Cardiac muscle cell (in vitro differentiated cells and primary cell): ENCODE measurements at regions not wholly inside any gene's neighbourhood (a gene's known extent, or its start where the extent isn't known, plus 50 kb on each side); places are given as distances from the start of the nearest gene placed in this dataset.

Source experiments
- DNase-seq, 2 donors: peaks; one replicate each; pipeline versions ENCODE4 v3.0.0 to v3.0.0-alpha.2; 2010 to 2017; ENCODE audit warnings: low read depth in 1 of 2, low spot score in 1 of 2
- H3K27ac ChIP-seq: fragments of 200-600 bp; sonication (generic); 2 replicates; pipeline ENCODE4 v1.5.1; 2016
- H3K27me3 ChIP-seq: fragments of 200-600 bp; sonication (generic); 2 replicates; pipeline ENCODE4 v1.6.0; 2016; ENCODE audit warnings: control low read depth
- H3K36me3 ChIP-seq: fragments of 200-600 bp; sonication (generic); 2 replicates; pipeline ENCODE4 v1.5.1; 2016; ENCODE audit warnings: control low read depth
- H3K4me1 ChIP-seq: fragments of 200-600 bp; sonication (generic); 2 replicates; pipeline ENCODE4 v1.8.1; 2017; ENCODE audit warnings: low read depth, mild to moderate bottlenecking, mixed run types
- H3K4me3 ChIP-seq: fragments of 200-600 bp; sonication (generic); 2 replicates; pipeline ENCODE4 v1.5.1; 2016; ENCODE audit warnings: mild to moderate bottlenecking
- H3K9me3 ChIP-seq: fragments of 200-600 bp; sonication (generic); 2 replicates; pipeline ENCODE4 v1.5.1; 2017; ENCODE audit warnings: low read depth, mild to moderate bottlenecking, control low read depth
- TF ChIP-seq, protein P1 (sequence below): IDR thresholded peaks from 2 replicates; pipeline ENCODE4 v1.5.1; 2012; ENCODE audit warnings: low read depth, mild to moderate bottlenecking, low read length

DNA sequence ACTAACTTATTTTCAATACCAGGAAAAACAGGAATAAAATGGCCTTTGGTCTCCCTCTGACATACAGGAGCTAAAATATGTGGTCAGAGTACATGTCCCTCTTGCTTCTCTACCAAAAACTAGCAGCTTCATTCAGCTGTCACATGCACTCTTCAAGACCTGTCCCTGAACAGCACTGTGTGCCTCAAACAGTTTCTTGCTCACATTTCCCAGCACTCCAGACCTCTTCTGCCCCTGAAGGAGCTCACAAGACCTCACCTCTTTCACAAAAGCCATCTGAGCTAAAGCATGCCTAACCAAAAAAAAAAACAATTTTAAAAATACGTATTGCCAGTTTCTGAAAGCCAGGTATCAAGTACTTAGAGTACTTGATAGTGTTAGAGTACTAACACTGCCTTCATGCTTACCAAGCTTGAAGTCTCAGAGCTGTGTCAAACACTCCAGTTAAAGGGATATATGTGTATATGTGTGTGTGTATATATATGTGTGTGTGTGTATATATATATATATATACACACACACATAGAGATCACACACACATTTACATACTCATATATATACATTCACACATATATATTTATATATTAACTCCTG, 148.3 kb upstream of the POU3F2 start:
- DNase-seq, result no peak
- Histone ChIP-seq H3K27me3 (no peaks in the 10 kb centered on the region), H3K4me3 (no peak overlapping the region), H3K4me1 (no peaks in the 10 kb centered on the region), H3K36me3 (no peaks in the 10 kb centered on the region), H3K27ac (no peak overlapping the region), H3K9me3 (no peaks in the 10 kb centered on the region)
- TF ChIP-seq, protein P1, sequence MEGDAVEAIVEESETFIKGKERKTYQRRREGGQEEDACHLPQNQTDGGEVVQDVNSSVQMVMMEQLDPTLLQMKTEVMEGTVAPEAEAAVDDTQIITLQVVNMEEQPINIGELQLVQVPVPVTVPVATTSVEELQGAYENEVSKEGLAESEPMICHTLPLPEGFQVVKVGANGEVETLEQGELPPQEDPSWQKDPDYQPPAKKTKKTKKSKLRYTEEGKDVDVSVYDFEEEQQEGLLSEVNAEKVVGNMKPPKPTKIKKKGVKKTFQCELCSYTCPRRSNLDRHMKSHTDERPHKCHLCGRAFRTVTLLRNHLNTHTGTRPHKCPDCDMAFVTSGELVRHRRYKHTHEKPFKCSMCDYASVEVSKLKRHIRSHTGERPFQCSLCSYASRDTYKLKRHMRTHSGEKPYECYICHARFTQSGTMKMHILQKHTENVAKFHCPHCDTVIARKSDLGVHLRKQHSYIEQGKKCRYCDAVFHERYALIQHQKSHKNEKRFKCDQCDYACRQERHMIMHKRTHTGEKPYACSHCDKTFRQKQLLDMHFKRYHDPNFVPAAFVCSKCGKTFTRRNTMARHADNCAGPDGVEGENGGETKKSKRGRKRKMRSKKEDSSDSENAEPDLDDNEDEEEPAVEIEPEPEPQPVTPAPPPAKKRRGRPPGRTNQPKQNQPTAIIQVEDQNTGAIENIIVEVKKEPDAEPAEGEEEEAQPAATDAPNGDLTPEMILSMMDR, result no peak

DNA sequence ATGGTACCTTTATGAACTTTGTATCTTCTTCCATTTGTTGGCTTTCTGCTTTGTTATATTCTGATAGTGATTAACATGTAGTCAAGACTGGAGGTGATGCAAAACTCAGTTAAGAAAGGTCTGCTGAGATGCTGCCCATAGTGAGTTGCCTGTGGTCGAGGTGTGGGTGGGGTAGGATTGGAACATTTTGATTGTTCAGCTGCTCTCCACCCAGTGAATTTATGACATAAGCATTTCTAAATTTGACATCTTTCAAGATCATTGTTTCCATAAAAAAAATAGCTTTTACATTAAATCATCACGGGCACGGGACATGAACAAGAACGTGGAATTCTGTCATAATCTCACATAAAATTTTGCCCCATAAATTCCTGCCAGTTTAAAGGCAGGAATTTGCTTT, 146.6 kb upstream of the POU3F2 start:
- no peak for DNase-seq
- no peaks in the 10 kb centered on the region for H3K9me3 ChIP-seq
- TF ChIP-seq, protein P1, result no peak
- H3K4me1 ChIP-seq, result no peaks in the 10 kb centered on the region
- H3K27ac ChIP-seq, result no peak overlapping the region
- H3K27me3 ChIP-seq, result no peaks in the 10 kb centered on the region
- no peak overlapping the region for H3K4me3 ChIP-seq
- H3K36me3 ChIP-seq, result no peaks in the 10 kb centered on the region

DNA sequence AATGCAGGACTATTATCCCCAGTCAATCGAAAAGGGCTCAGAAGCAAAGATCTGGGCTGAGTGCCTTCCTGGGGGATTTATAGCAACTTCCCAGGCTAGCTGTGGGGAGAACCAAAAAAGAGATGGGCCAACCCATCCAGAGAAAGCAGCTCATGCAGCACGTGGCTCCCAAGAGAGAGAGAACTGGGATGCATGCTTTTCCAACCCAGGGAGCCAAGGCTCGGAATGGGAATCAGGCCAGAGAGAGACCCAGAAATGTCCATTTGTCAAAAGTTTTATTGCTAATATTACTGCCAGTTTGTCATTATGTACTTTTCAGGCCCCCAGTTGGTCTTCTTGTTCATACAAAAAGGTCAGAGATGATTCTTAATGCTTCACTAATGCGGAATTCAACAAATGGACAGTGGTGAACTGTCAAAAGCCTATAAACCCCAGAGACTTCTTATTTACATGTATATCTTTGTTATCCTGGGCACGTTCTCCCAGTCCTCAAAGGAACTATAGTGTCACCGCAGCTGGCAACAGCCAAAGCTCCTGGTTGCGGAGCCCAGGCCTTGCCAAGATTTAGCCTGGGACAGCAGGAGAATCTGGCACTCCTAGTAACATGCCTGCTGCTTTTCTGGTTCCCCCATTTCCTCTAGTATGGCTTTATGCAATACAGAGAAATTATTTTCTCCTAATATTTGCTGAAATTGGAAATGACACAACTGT, 139.1 kb upstream of the POU3F2 start:
- Histone ChIP-seq H3K36me3 (no peaks in the 10 kb centered on the region), H3K4me3 (no peak overlapping the region), H3K4me1 (no peaks in the 10 kb centered on the region), H3K27me3 (no peaks in the 10 kb centered on the region), H3K9me3 (no peaks in the 10 kb centered on the region), H3K27ac (no peak overlapping the region)
- TF ChIP-seq, protein P1, result no peak
- DNase-seq, result no peak

DNA sequence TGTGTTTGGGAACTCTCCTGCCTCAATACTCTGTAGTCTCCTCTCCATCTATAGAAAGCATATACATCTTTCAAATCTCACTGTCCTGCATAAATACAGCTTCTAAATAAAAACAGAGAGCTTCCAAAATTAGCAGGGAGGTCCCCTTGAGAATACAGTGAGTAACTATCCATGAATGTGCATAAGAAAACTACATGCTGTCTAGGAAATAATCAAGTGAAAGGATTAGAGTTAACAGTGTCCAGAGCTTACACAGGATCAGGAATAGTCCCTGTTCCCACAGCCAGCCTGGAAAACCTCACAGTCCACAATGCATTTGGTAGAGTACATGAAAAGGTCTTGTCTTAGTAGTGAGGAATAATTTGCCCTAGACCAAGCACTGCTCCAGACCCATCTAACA, 123.0 kb upstream of the POU3F2 start:
- Histone ChIP-seq H3K36me3 (no peaks in the 10 kb centered on the region), H3K4me1 (no peaks in the 10 kb centered on the region), H3K9me3 (no peaks in the 10 kb centered on the region), H3K4me3 (no peak overlapping the region), H3K27ac (no peak overlapping the region), H3K27me3 (no peaks in the 10 kb centered on the region)
- TF ChIP-seq, protein P1, result no peak
- DNase-seq, result no peak

DNA sequence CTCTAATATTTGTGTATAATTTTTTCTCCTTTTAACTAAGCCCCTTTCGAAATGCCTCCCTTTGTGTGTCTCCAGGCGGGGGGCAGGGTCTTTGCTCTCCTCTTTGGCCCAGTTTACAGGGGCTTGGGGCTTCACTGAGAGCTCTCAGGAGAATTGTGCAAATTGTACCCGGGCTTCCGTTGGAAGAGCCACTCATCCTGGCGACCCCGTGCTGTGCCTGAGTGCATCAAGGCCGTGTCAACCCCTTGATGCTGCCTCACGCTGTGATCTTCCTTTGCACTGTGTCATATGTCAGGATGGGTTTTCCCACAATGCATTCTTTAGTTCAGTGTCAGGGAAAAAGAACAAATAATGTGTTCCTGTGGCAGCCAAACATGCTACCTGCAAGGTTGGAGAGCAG, 118.0 kb upstream of the POU3F2 start:
- Histone ChIP-seq H3K4me1 (no peaks in the 10 kb centered on the region), H3K9me3 (no peaks in the 10 kb centered on the region), H3K27me3 (no peaks in the 10 kb centered on the region), H3K36me3 (no peaks in the 10 kb centered on the region), H3K27ac (no peak overlapping the region), H3K4me3 (no peak overlapping the region)
- DNase-seq, result peak in 1 of 2 donors; percentile 9
- TF ChIP-seq, protein P1, result no peak
